MCF 10A (cell line): ENCODE measurements at regions not wholly inside any gene's neighbourhood (a gene's known extent, or its start where the extent isn't known, plus 50 kb on each side); places are given as distances from the start of the nearest gene placed in this dataset.

Experiments
- BruUV-seq: library from RNA; stranded (reverse); fragments of 400-500 nt; replicated peaks from 2 replicates; lab custom pipeline; 2021; lab: Mats Ljungman, UMichigan
- CTCF ChIA-PET: fragments of 300-600 bp; sonication (Branson Sonifier 250); formaldehyde crosslinking; extraction: SDS; loops from one replicate; lab custom pipeline; 2021; ENCODE audit warnings: antibody characterized with exemption, inconsistent platforms; lab: Yijun Ruan, JAX
- POLR2A ChIA-PET: fragments of 300-600, 350-650 bp; sonication (Branson Sonifier 250); formaldehyde crosslinking; extraction: SDS; loops from one replicate; lab custom pipeline; 2020; ENCODE audit warnings: antibody characterized with exemption, inconsistent platforms; lab: Yijun Ruan, JAX
- DNase-seq: peaks from one replicate; pipeline ENCODE4 v3.0.0-alpha.2; 2018; ENCODE audit not compliant: unreplicated experiment
- H3K27ac Mint-ChIP-seq: one replicate; pipeline ENCODE4 v1.8.0; 2022; ENCODE audit warnings: mild to moderate bottlenecking, low read depth, mixed read lengths; ENCODE audit not compliant: unreplicated experiment
- H3K27me3 Mint-ChIP-seq: one replicate; pipeline ENCODE4 v1.8.0; 2022; ENCODE audit warnings: mixed read lengths; ENCODE audit not compliant: insufficient read depth, unreplicated experiment
- H3K36me3 Mint-ChIP-seq: one replicate; pipeline ENCODE4 v1.8.0; 2022; ENCODE audit warnings: mild to moderate bottlenecking, moderate library complexity, mixed read lengths; ENCODE audit not compliant: insufficient read depth, unreplicated experiment
- H3K4me1 Mint-ChIP-seq: one replicate; pipeline ENCODE4 v1.8.0; 2022; ENCODE audit warnings: mixed read lengths; ENCODE audit not compliant: insufficient read depth, unreplicated experiment
- H3K4me3 Mint-ChIP-seq: one replicate; pipeline ENCODE4 v1.8.0; 2022; ENCODE audit warnings: mild to moderate bottlenecking, moderate library complexity, mixed read lengths; ENCODE audit not compliant: unreplicated experiment
- H3K9me3 Mint-ChIP-seq: one replicate; pipeline ENCODE4 v1.8.0; 2022; ENCODE audit warnings: mixed read lengths; ENCODE audit not compliant: unreplicated experiment
- CTCF ChIP-seq: fragments of 200-600 bp; IDR thresholded peaks from one replicate; pipeline ENCODE4 v1.8.0; 2022; ENCODE audit warnings: antibody characterized with exemption, mild to moderate bottlenecking; ENCODE audit not compliant: unreplicated experiment
- intact Hi-C: fragments of 100-400 bp; cut with micrococcal nuclease; formaldehyde crosslinking; loops from 2 replicates; pipeline ENCODE4 v1.14.1; 2022

GRCh38 chr4:52317361-52317879, 266.3 kb downstream of the SPATA18 start:
- POLR2A ChIA-PET = interaction anchor here (1.7 kb wide), 1 partner anchor 18 kb away, joined by 4 read pairs; no protein-coding TSS in a partner anchor
- no peaks in the 10 kb centered on the region for H3K36me3 Mint-ChIP-seq
- intact Hi-C loops = no loop called here
- no TSS peak for BruUV-seq
- no peak overlapping the region for H3K27ac Mint-ChIP-seq
- no peak for DNase-seq
- peaks cover 5% of the 10 kb centered on the region for H3K4me1 Mint-ChIP-seq
- H3K27me3 Mint-ChIP-seq = no peaks in the 10 kb centered on the region
- CTCF ChIA-PET = interaction anchor here (1.6 kb wide), 1 partner anchor 667 kb away, joined by 4 read pairs; no protein-coding TSS in a partner anchor
- no peak overlapping the region for H3K4me3 Mint-ChIP-seq
- no peak for TF ChIP-seq CTCF
- no peaks in the 10 kb centered on the region for H3K9me3 Mint-ChIP-seq

DNA sequence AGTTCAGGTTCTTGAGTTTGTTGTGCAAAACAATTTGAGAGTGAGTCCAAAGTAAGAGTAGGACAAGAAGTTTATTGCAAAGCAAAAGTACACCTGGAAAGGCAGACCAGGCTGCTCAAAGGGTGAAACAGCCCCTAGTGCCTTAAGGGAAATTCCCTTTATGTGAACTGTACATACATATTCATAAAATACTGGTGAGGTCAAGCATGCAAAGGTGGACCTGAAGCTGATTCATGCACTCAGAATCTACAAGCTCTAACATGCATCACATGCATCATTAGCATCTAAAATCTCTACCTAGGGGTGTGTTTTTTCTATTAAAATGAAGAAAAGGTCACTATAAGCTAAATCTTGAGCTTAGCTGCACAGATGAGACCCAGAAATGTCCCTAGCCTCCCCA, 266.9 kb downstream of the SPATA18 start:
- BruUV-seq = no TSS peak
- ChIA-PET POLR2A (interaction anchor here (0.6 to 1.7 kb wide), 2 partner anchors 19 to 30 kb away, joined by 3 to 4 read pairs; no protein-coding TSS in a partner anchor), CTCF (interaction anchor here (1.6 kb wide), 1 partner anchor 667 kb away, joined by 4 read pairs; no protein-coding TSS in a partner anchor)
- no peaks in the 10 kb centered on the region for H3K27me3 Mint-ChIP-seq
- H3K36me3 Mint-ChIP-seq = no peaks in the 10 kb centered on the region
- peaks cover 5% of the 10 kb centered on the region for H3K4me1 Mint-ChIP-seq
- TF ChIP-seq CTCF = no peak
- DNase-seq = peak; percentile 36
- no peak overlapping the region for H3K4me3 Mint-ChIP-seq
- intact Hi-C loops = no loop called here
- no peak overlapping the region for H3K27ac Mint-ChIP-seq
- no peaks in the 10 kb centered on the region for H3K9me3 Mint-ChIP-seq

GRCh38 chr4:52329894-52330293, 278.8 kb downstream of the SPATA18 start:
- no peak overlapping the region for H3K27ac Mint-ChIP-seq
- no peaks in the 10 kb centered on the region for H3K36me3 Mint-ChIP-seq
- no peak overlapping the region for H3K4me3 Mint-ChIP-seq
- POLR2A ChIA-PET = no interaction called here
- H3K27me3 Mint-ChIP-seq = no peaks in the 10 kb centered on the region
- intact Hi-C loops = no loop called here
- TF ChIP-seq CTCF = no peak
- CTCF ChIA-PET = interaction anchor here (0.6 to 0.7 kb wide), 2 partner anchors 17 to 46 kb away, joined by 3 read pairs; no protein-coding TSS in a partner anchor
- BruUV-seq = no TSS peak
- H3K4me1 Mint-ChIP-seq = no peaks in the 10 kb centered on the region
- no peak for DNase-seq
- peaks cover 8% of the 10 kb centered on the region for H3K9me3 Mint-ChIP-seq

DNA sequence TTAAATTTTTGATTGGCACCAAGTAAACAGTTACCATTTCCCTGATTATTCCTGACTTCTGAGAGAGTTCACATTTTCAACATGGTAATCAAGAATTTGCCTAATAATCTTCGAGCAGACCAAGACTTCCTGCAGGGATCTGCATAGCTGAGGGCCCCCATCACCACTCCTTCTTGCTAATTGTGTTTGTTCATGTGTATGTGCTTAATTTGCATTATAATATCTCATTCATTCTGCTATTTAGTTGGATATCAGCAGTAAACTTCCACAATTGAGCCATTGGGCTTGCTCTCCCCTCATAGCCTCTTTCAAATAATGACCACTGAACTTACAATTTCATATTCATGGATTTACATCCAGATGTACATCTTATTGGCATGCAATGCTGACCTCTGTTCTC, 292.5 kb downstream of the SPATA18 start:
- no peaks in the 10 kb centered on the region for H3K4me1 Mint-ChIP-seq
- intact Hi-C loops = no loop called here
- H3K27ac Mint-ChIP-seq = no peak overlapping the region
- DNase-seq = no peak
- TF ChIP-seq CTCF = no peak
- no peak overlapping the region for H3K4me3 Mint-ChIP-seq
- peaks cover 1% of the 10 kb centered on the region for H3K27me3 Mint-ChIP-seq
- ChIA-PET CTCF (no interaction called here), POLR2A (no interaction called here)
- peaks cover 9% of the 10 kb centered on the region for H3K36me3 Mint-ChIP-seq
- no TSS peak for BruUV-seq
- no peaks in the 10 kb centered on the region for H3K9me3 Mint-ChIP-seq
